ENCODE measurements at regions not wholly inside any gene's neighbourhood (a gene's known extent, or its start where the extent isn't known, plus 50 kb on each side); places are given as distances from the start of the nearest gene placed in this dataset.

GRCh38 chr3:150104564-150104963 lies 133.9 kb upstream of the PFN2 start:
- TF ChIP-seq CTCF (IDR thresholded peaks at IDR 0.05) (no peak), POLR2A (IDR thresholded peaks at IDR 0.05) (no peak)
